ENCODE measurements at regions not wholly inside any gene's neighbourhood (a gene's known extent, or its start where the extent isn't known, plus 50 kb on each side); places are given as distances from the start of the nearest gene placed in this dataset.
"Not testable (repeated sequence)": the region's sequence is repeated elsewhere in the genome, so short reads cannot be mapped to it uniquely, and the experiment has no call there.

GRCh38 chr6:141463237-141463977 is 669.3 kb upstream of the GJE1 start:
- no peaks in the 10 kb centered on the region for H3K27me3 ChIP-seq (ENCODE audit: low read depth)
- H3K9me3 ChIP-seq = no peaks in the 10 kb centered on the region
- TF ChIP-seq, protein P1, sequence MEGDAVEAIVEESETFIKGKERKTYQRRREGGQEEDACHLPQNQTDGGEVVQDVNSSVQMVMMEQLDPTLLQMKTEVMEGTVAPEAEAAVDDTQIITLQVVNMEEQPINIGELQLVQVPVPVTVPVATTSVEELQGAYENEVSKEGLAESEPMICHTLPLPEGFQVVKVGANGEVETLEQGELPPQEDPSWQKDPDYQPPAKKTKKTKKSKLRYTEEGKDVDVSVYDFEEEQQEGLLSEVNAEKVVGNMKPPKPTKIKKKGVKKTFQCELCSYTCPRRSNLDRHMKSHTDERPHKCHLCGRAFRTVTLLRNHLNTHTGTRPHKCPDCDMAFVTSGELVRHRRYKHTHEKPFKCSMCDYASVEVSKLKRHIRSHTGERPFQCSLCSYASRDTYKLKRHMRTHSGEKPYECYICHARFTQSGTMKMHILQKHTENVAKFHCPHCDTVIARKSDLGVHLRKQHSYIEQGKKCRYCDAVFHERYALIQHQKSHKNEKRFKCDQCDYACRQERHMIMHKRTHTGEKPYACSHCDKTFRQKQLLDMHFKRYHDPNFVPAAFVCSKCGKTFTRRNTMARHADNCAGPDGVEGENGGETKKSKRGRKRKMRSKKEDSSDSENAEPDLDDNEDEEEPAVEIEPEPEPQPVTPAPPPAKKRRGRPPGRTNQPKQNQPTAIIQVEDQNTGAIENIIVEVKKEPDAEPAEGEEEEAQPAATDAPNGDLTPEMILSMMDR (IDR thresholded peaks at IDR 0.05) = no peak
- H3K4me1 ChIP-seq = no peaks in the 10 kb centered on the region
- H3K27ac ChIP-seq = no peak overlapping the region
- ATAC-seq = no peak
- no peaks in the 10 kb centered on the region for H3K36me3 ChIP-seq
- intact Hi-C loops (cut with DNase I) = no loop called here
- no peak overlapping the region for H3K4me3 ChIP-seq
- DNase-seq = no peak

- intact Hi-C loops (cut with DNase I) = no loop called here
These were observed 671.8 kb upstream of the GJE1 start for GRCh38 chr6:141460743-141461484.

GRCh38 chr6:141460245-141460644 is 672.5 kb upstream of the GJE1 start:
- H3K27me3 ChIP-seq (ENCODE audit: low read depth); intact Hi-C loops (cut with DNase I); H3K4me3 ChIP-seq; H3K36me3 ChIP-seq; DNase-seq; H3K9me3 ChIP-seq; H3K4me1 ChIP-seq; ATAC-seq; H3K27ac ChIP-seq: not testable (repeated sequence)

More at GRCh38 chr6:141460743-141461484, 671.8 kb upstream of the GJE1 start:
- ATAC-seq = no peak
- no peaks in the 10 kb centered on the region for H3K27me3 ChIP-seq (ENCODE audit: low read depth)
- no peak for DNase-seq
- no peaks in the 10 kb centered on the region for H3K4me1 ChIP-seq
- H3K36me3 ChIP-seq = no peaks in the 10 kb centered on the region
- H3K9me3 ChIP-seq = no peaks in the 10 kb centered on the region
- H3K4me3 ChIP-seq = no peak overlapping the region
- TF ChIP-seq, protein P1 (IDR thresholded peaks at IDR 0.05) = no peak
- no peak overlapping the region for H3K27ac ChIP-seq

DNA sequence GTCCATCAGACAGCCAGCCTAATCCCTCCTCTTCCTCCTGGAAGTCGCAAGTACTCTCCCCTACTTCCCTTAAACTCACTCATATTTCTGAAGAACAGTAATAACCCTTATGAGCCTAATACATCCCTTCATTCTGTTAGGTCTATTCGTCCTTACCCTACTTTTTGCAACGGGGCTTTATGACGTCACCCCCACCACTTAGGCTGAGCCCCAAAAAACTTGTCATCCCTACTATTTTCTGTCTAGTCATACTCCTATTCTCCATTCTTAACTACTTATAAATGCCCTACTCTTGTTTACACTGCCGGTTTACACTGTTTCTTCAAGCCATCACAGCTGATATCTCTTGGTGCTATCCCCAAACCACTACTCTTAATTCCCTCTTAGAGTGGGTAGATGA is 674.7 kb upstream of the GJE1 start:
- DNase-seq; H3K36me3 ChIP-seq; ATAC-seq; H3K27me3 ChIP-seq (ENCODE audit: low read depth); H3K27ac ChIP-seq; H3K4me3 ChIP-seq; H3K4me1 ChIP-seq; intact Hi-C loops (cut with DNase I); H3K9me3 ChIP-seq: not testable (repeated sequence)

DNA sequence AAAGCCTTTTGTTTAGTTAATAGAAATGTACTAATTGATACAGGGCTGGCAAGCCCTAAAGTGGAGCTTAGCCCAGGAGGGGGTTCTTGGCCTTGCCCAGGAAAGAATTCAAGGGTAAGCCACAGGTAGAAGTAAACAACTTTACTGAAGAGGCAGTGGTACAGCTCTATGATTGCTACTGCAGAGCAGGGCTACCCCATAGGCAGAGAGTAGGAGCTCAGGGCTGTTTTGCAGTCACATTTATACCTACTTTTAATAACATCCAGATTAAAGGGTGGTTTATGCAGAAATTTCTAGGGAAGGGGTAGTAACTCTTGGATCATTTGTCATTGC is 680.4 kb upstream of the GJE1 start:
- Histone ChIP-seq H3K27me3 (ENCODE audit: low read depth) (no peaks in the 10 kb centered on the region), H3K9me3 (no peaks in the 10 kb centered on the region), H3K4me1 (no peaks in the 10 kb centered on the region), H3K4me3 (no peak overlapping the region), H3K36me3 (no peaks in the 10 kb centered on the region), H3K27ac (no peak overlapping the region)
- intact Hi-C loops (cut with DNase I) = no loop called here
- no peak for ATAC-seq
- DNase-seq = no peak
- TF ChIP-seq, protein P1 (IDR thresholded peaks at IDR 0.05) = no peak

- ATAC-seq = no peak
- Histone ChIP-seq H3K4me3 (no peak overlapping the region), H3K36me3 (no peaks in the 10 kb centered on the region), H3K27me3 (ENCODE audit: low read depth) (no peaks in the 10 kb centered on the region), H3K4me1 (no peaks in the 10 kb centered on the region), H3K27ac (no peak overlapping the region), H3K9me3 (no peaks in the 10 kb centered on the region)
- no peak for DNase-seq
- intact Hi-C loops (cut with DNase I) = no loop called here
- TF ChIP-seq, protein P1 (IDR thresholded peaks at IDR 0.05) = no peak
These were observed 681.0 kb upstream of the GJE1 start for GRCh38 chr6:141451511-141452353.

Data from lower lobe of right lung (tissue), 2 donors.